ENCODE measurements at regions not wholly inside any gene's neighbourhood (a gene's known extent, or its start where the extent isn't known, plus 50 kb on each side); places are given as distances from the start of the nearest gene placed in this dataset.

GRCh38 chr2:221272729-221273128 is 299.4 kb downstream of the EPHA4 start:
- TF ChIP-seq, protein P1, sequence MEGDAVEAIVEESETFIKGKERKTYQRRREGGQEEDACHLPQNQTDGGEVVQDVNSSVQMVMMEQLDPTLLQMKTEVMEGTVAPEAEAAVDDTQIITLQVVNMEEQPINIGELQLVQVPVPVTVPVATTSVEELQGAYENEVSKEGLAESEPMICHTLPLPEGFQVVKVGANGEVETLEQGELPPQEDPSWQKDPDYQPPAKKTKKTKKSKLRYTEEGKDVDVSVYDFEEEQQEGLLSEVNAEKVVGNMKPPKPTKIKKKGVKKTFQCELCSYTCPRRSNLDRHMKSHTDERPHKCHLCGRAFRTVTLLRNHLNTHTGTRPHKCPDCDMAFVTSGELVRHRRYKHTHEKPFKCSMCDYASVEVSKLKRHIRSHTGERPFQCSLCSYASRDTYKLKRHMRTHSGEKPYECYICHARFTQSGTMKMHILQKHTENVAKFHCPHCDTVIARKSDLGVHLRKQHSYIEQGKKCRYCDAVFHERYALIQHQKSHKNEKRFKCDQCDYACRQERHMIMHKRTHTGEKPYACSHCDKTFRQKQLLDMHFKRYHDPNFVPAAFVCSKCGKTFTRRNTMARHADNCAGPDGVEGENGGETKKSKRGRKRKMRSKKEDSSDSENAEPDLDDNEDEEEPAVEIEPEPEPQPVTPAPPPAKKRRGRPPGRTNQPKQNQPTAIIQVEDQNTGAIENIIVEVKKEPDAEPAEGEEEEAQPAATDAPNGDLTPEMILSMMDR (IDR thresholded peaks at IDR 0.05) = no peak
- TF ChIP-seq POLR2A (IDR thresholded peaks at IDR 0.05) (no peak), EP300 (IDR thresholded peaks at IDR 0.05) (no peak)
